Subcutaneous abdominal adipose tissue (tissue), 5 donors: ENCODE measurements at regions not wholly inside any gene's neighbourhood (a gene's known extent, or its start where the extent isn't known, plus 50 kb on each side); places are given as distances from the start of the nearest gene placed in this dataset.
"Not testable (repeated sequence)": the region's sequence is repeated elsewhere in the genome, so short reads cannot be mapped to it uniquely, and the experiment has no call there.

Experiments used
- H3K27ac ChIP-seq: one replicate; pipeline ENCODE4 v1.7.0; 2013; ENCODE audit warnings: low read depth, mild to moderate bottlenecking, inconsistent platforms, low read length, moderate library complexity
- H3K27me3 ChIP-seq, 5 donors: one replicate each; pipeline ENCODE4 v1.7.0; 2013; ENCODE audit warnings: low read length in 5 of 5, inconsistent platforms in 1 of 5; ENCODE audit not compliant: control insufficient read depth in 5 of 5, insufficient read depth in 4 of 5
- H3K36me3 ChIP-seq, 5 donors: one replicate each; pipeline ENCODE4 v1.7.0; 2013; ENCODE audit warnings: low read length in 5 of 5; ENCODE audit not compliant: control insufficient read depth in 5 of 5, insufficient read depth in 5 of 5
- H3K4me1 ChIP-seq, 5 donors: one replicate each; pipeline ENCODE4 v1.7.0; 2013; ENCODE audit warnings: low read length in 5 of 5, mild to moderate bottlenecking in 3 of 5, moderate library complexity in 1 of 5; ENCODE audit not compliant: control insufficient read depth in 5 of 5, insufficient read depth in 5 of 5
- H3K4me3 ChIP-seq, 5 donors: one replicate each; pipeline ENCODE4 v1.7.0; 2013; ENCODE audit warnings: low read length in 5 of 5, low read depth in 1 of 5
- H3K9ac ChIP-seq, 5 donors: one replicate each; pipeline ENCODE4 v1.7.0; 2013; ENCODE audit warnings: low read length in 5 of 5, mild to moderate bottlenecking in 4 of 5, moderate library complexity in 3 of 5
- H3K9me3 ChIP-seq, 5 donors: one replicate each; pipeline ENCODE4 v1.7.0; 2013; ENCODE audit warnings: low read length in 5 of 5; ENCODE audit not compliant: control insufficient read depth in 5 of 5
- donor health status: healthy.
- donor health status: healthy.
- donor health status: healthy.
- donor health status: healthy.
- donor health status: healthy.

DNA sequence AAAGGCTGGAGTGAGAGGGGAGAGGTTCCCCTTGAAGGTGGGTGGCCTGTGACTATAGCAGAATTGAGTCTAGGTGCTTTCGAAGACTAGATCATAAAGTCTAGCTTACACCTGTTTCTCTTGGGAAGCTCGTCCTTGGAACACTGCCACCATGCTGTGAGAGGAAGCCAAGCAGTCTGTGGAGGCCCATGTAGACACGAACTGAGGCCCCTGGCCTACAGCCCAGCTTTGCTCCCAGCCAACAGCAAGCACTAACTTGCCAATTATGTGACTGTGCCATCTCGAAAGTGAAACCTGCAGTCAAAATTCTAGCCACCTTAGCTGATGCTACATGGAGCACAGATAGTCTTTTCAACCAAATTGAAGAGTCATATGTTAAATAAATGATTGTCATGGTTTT lies 190.5 kb upstream of the NECTIN3 start:
- Histone ChIP-seq H3K9me3 (no peaks in the 10 kb centered on the region), H3K36me3 (no peaks in the 10 kb centered on the region), H3K4me1 (no peaks in the 10 kb centered on the region), H3K27me3 (no peaks in the 10 kb centered on the region), H3K27ac (no peak overlapping the region), H3K9ac (no peak overlapping the region), H3K4me3 (no peak overlapping the region)

DNA sequence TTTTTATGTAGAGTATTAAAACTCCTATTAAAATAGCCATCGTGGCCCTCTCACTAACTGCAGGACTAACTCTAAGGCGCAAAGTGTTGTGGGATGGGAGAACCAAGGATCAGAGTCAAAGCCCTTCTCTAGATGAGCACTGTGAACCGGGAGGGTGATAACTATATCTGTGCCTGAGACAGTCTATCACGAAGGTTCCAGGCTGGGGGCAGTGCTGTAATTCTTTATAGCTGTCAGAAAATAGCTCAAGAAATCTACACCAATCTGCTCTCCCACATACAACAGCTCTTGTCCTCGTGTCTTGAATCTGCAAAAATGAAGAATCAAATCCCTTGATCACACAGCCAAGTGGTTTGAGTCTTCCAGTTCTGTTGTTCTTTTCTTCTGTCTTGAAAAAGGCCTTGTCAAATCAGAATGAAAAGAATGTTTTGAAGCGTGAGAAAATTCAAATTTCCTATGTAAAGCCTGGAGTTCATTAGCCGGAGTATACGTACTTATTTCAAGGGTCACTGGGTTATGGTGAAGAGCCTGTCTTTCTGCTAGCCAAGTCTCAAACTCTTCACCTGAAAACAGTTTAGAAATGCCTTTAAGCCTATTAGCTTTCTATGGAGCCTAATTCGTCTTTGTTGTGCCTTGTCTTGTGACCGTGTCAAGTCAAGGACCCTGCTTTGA lies 185.3 kb upstream of the NECTIN3 start:
- H3K9me3 ChIP-seq: no peaks in the 10 kb centered on the region
- no peaks in the 10 kb centered on the region for H3K36me3 ChIP-seq
- no peak overlapping the region for H3K27ac ChIP-seq
- H3K4me3 ChIP-seq: no peak overlapping the region
- H3K4me1 ChIP-seq: no peaks in the 10 kb centered on the region
- H3K27me3 ChIP-seq: no peaks in the 10 kb centered on the region
- no peak overlapping the region for H3K9ac ChIP-seq

DNA sequence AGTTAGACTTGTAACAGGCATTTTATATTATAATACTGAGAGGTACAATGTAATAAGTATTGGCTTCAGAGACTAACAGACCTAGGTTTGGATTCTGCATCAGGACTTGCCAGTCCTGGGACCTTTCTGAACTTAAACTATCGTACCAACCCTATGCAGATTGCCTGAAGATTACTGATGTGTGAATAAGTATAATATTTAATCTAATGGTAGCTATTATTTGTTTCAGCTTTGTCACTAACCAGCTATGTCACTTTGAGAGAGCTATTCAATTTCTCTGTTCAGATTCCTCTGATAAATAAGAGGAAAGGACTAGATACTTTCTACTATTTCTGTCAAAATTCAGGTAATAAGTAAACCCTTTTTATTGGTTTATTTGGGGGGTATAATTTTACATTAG lies 184.4 kb upstream of the NECTIN3 start:
- no peaks in the 10 kb centered on the region for H3K36me3 ChIP-seq
- no peak overlapping the region for H3K4me3 ChIP-seq
- no peaks in the 10 kb centered on the region for H3K4me1 ChIP-seq
- H3K27me3 ChIP-seq: no peaks in the 10 kb centered on the region
- H3K9me3 ChIP-seq: no peaks in the 10 kb centered on the region
- no peak overlapping the region for H3K27ac ChIP-seq
- no peak overlapping the region for H3K9ac ChIP-seq

DNA sequence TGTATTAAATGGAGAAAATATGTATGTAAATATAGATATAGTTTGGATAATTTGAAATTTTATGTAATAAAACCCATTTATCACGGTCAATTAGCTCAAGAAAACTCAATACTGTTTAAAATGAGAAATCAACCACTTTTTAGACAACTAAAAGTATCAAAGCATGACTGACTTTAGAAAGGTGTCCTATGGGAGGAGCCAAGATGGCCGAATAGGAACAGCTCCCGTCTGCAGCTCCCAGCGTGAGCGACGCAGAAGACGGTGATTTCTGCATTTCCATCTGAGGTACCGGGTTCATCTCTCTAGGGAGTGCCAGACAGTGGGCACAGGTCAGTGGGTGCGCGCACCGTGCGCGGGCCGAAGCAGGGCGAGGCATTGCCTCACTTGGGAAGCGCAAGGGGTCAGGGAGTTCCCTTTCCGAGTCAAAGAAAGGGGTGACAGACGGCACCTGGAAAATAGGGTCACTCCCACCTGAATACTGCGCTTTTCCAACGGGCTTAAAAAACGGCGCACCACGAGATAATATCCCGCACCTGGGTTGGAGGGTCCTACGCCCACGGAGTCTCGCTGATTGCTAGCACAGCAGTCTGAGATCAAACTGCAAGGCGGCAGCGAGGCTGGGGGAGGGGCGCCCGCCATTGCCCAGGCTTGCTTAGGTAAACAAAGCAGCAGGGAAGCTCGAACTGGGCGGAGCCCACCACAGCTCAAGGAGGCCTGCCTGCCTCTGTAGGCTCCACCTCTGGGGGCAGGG lies 182.8 kb upstream of the NECTIN3 start:
- not testable (repeated sequence) for H3K27ac ChIP-seq, H3K36me3 ChIP-seq, H3K4me1 ChIP-seq, H3K4me3 ChIP-seq, H3K9me3 ChIP-seq, H3K9ac ChIP-seq, H3K27me3 ChIP-seq

DNA sequence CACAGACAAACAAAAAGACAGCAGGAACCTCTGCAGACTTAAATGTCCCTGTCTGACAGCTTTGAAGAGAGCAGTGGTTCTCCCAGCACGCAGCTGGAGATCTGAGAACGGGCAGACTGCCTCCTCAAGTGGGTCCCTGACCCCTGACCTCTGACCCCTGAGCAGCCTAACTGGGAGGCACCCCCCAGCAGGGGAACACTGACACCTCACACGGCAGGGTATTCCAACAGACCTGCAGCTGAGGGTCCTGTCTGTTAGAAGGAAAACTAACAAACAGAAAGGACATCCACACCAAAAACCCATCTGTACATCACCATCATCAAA lies 182.3 kb upstream of the NECTIN3 start:
- not testable (repeated sequence) for H3K4me3 ChIP-seq, H3K36me3 ChIP-seq, H3K27me3 ChIP-seq, H3K27ac ChIP-seq, H3K4me1 ChIP-seq, H3K9ac ChIP-seq, H3K9me3 ChIP-seq

DNA sequence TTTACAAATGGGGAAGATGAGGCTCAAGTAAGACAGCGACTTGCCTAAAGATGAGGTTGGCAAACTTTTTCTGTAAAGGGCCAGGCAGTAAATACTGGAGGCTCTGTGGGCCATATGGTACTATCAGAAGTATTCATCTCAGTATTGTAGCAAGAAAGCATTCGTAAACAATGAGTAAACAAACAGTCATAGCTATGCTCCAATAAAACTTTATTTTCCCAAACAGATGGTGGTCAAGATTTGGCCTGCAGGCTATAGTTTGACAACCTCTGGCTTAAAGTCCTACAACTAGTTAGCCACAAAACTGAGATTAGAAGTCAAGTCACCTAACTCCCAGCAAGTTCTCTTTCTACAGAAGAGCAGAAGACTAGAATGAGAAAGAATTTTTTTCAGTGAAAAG lies 177.0 kb upstream of the NECTIN3 start:
- Histone ChIP-seq H3K36me3 (no peaks in the 10 kb centered on the region), H3K9me3 (no peaks in the 10 kb centered on the region), H3K27ac (no peak overlapping the region), H3K9ac (no peak overlapping the region), H3K27me3 (no peaks in the 10 kb centered on the region), H3K4me1 (no peaks in the 10 kb centered on the region), H3K4me3 (no peak overlapping the region)

DNA sequence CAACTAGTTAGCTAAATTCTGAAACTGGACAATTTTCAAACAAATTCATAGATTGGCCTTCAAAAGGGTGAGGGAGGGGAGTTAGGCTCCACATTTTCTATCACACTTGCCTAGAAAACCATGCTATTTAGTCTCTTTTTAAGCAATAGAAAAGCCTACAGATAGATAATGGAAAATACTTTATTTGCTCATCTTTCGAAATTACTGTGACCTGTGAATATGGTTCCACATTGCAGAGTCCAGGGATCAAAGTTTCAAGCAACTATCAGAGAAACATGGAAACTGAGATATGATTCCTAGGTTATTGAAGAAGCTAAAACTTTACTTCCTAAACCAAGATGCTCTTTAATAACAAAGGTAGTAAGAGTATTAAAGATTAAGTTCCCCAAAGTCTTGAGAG lies 176.6 kb upstream of the NECTIN3 start:
- Histone ChIP-seq H3K27ac (no peak overlapping the region), H3K9ac (no peak overlapping the region), H3K27me3 (no peaks in the 10 kb centered on the region), H3K4me3 (no peak overlapping the region), H3K4me1 (no peaks in the 10 kb centered on the region), H3K9me3 (no peaks in the 10 kb centered on the region), H3K36me3 (no peaks in the 10 kb centered on the region)

DNA sequence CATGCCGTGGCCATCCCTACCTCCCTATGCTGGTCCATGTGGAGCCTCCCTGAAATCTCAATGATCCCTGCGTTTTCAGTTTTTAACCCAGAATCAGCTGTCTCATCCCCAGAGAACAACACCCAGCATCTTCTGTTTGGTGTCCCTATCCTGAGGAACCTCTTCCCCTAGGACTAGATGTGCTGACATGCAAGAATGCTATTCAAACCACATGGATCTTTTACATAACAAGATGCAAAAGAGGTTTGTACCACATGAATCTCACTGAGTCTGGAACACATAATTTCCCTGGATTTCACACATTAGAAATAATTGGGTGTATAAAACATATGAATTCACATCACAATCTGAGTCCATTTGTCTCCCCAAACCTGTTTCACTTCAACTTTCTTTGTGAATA lies 174.6 kb upstream of the NECTIN3 start:
- Histone ChIP-seq H3K9me3 (no peaks in the 10 kb centered on the region), H3K9ac (no peak overlapping the region), H3K27ac (no peak overlapping the region), H3K36me3 (no peaks in the 10 kb centered on the region), H3K4me1 (no peaks in the 10 kb centered on the region), H3K4me3 (no peak overlapping the region), H3K27me3 (no peaks in the 10 kb centered on the region)

DNA sequence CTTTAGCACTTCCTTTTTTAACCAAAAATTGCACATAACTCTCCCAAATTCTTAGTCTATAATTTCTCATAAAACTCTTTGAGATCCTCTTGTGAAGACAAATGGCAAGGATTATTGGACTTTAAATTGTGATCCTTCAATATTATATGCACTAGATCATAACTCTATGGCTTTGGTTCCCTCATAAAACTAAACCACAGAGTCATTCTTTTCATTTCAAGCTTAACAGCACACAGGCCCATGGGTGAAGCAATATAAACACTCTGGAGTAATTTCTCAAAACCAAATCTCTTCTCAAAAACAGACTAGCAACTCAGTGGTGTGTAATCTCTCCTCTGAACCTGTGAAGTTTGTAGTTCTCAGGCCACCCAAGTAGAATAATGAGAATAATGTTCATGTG lies 171.0 kb upstream of the NECTIN3 start:
- Histone ChIP-seq H3K9ac (no peak overlapping the region), H3K36me3 (no peaks in the 10 kb centered on the region), H3K27me3 (no peaks in the 10 kb centered on the region), H3K4me1 (no peaks in the 10 kb centered on the region), H3K9me3 (no peaks in the 10 kb centered on the region), H3K27ac (no peak overlapping the region), H3K4me3 (no peak overlapping the region)

DNA sequence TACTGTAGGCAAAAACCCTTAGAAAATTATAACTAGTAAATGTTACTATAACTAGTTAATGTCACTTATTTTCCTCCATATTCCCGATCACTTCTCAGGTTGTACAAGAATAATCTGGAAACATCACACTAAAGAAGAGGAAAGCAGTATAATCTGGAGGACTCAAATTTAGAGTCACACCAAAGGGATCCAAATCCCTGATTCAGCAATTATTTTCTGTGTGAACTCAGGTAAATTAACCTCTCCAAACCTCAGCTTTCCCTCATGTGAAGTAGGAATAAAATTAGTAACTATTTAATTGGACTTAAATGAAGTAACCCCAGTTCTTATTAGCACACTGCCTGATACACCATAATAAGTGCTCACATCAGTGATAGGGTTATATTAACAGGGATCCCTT lies 170.1 kb upstream of the NECTIN3 start:
- no peak overlapping the region for H3K4me3 ChIP-seq
- no peak overlapping the region for H3K9ac ChIP-seq
- H3K4me1 ChIP-seq: no peaks in the 10 kb centered on the region
- no peaks in the 10 kb centered on the region for H3K36me3 ChIP-seq
- no peaks in the 10 kb centered on the region for H3K9me3 ChIP-seq
- H3K27me3 ChIP-seq: no peaks in the 10 kb centered on the region
- H3K27ac ChIP-seq: no peak overlapping the region
